PC-3 (cell line): ENCODE measurements at regions not wholly inside any gene's neighbourhood (a gene's known extent, or its start where the extent isn't known, plus 50 kb on each side); places are given as distances from the start of the nearest gene placed in this dataset.

Source experiments
- ATAC-seq: fragments of 200-7000 bp; cut with Tn5 transposase; 2 replicates; pipeline ENCODE4 v1.9.1; 2020; ENCODE audit warnings: mild to moderate bottlenecking, moderate library complexity
- BruUV-seq: library from RNA; stranded (reverse); fragments of 400-500 nt; replicated peaks from 2 replicates; lab custom pipeline; 2021; lab: Mats Ljungman, UMichigan
- CTCF ChIA-PET: fragments of 300-600 bp; sonication (Branson Sonifier 250); formaldehyde crosslinking; loops from one replicate; lab custom pipeline; 2022; ENCODE audit warnings: antibody characterized with exemption; lab: Charles Lee
- POLR2A ChIA-PET: fragments of 300-600 bp; sonication (Branson Sonifier 250); formaldehyde crosslinking; loops from one replicate; lab custom pipeline; 2022; ENCODE audit warnings: antibody characterized with exemption; ENCODE audit not compliant: unreplicated experiment; lab: Charles Lee
- DNase-seq: peaks from one replicate; pipeline ENCODE4 v3.0.0-alpha.2; 2015
- H2AFZ ChIP-seq: fragments of 300-600 bp; sonication (generic); 2 replicates; pipeline ENCODE4 v1.6.0; 2016; ENCODE audit warnings: antibody characterized with exemption, low read length
- H3F3A ChIP-seq: fragments of 300-600 bp; sonication (generic); one replicate; pipeline ENCODE4 v1.6.0; 2017; ENCODE audit warnings: antibody characterized with exemption, low read length, control low read depth, mild to moderate bottlenecking; ENCODE audit not compliant: unreplicated experiment
- H3K27ac ChIP-seq: fragments of 300-600 bp; sonication (generic); 2 replicates; pipeline ENCODE4 v1.5.1; 2016; ENCODE audit warnings: mild to moderate bottlenecking, low read length
- H3K27me3 ChIP-seq: fragments of 300-600 bp; sonication (generic); 2 replicates; pipeline ENCODE4 v1.6.1; 2016; ENCODE audit warnings: low read length, mixed read lengths
- H3K36me3 ChIP-seq: fragments of 300-600 bp; sonication (generic); 2 replicates; pipeline ENCODE4 v1.6.1; 2016; ENCODE audit warnings: low read depth, mixed run types, low read length, mixed read lengths
- H3K4me1 ChIP-seq: fragments of 300-600 bp; sonication (generic); 2 replicates; pipeline ENCODE4 v1.5.1; 2016; ENCODE audit warnings: low read length; ENCODE audit not compliant: insufficient read depth
- H3K4me2 ChIP-seq: fragments of 300-600 bp; sonication (generic); 2 replicates; pipeline ENCODE4 v1.6.0; 2016; ENCODE audit warnings: low read length
- H3K4me3 ChIP-seq: fragments of 300-600 bp; sonication (generic); 2 replicates; pipeline ENCODE4 v1.5.1; 2016; ENCODE audit warnings: mild to moderate bottlenecking, low read length, mixed read lengths
- H3K79me2 ChIP-seq: fragments of 300-600 bp; sonication (generic); 2 replicates; pipeline ENCODE4 v1.6.1; 2017; ENCODE audit warnings: low read length, mixed read lengths
- H3K9ac ChIP-seq: fragments of 300-600 bp; sonication (generic); 2 replicates; pipeline ENCODE4 v1.6.0; 2016; ENCODE audit warnings: mild to moderate bottlenecking, low read length
- H3K9me2 ChIP-seq: fragments of 300-600 bp; sonication (generic); replicated peaks from 2 replicates; pipeline ENCODE4 v1.6.1; 2016; ENCODE audit warnings: mixed run types, low read length, mixed read lengths
- H3K9me3 ChIP-seq: fragments of 300-600 bp; sonication (generic); 2 replicates; pipeline ENCODE4 v1.6.1; 2016; ENCODE audit warnings: low read length, mixed read lengths
- H4K20me1 ChIP-seq: fragments of 300-600 bp; sonication (generic); 2 replicates; pipeline ENCODE4 v1.6.1; 2016; ENCODE audit warnings: low read length, mixed read lengths
- CTCF ChIP-seq: fragments of 300-600 bp; sonication (generic); conservative IDR thresholded peaks from 2 replicates; pipeline ENCODE4 v1.5.1; 2017; ENCODE audit warnings: antibody characterized with exemption, low read depth, mild to moderate bottlenecking, low read length
- EZH2 ChIP-seq: fragments of 300-600 bp; sonication (generic); IDR thresholded peaks from one replicate; pipeline ENCODE4 v1.6.1; 2017; ENCODE audit warnings: antibody characterized with exemption, mild to moderate bottlenecking, low read length; ENCODE audit not compliant: unreplicated experiment
- EZH2phosphoT487 ChIP-seq: fragments of 300-600 bp; sonication (generic); IDR thresholded peaks from 2 replicates; pipeline ENCODE4 v1.6.1; 2018; ENCODE audit warnings: mild to moderate bottlenecking, antibody characterized with exemption, low read length, borderline replicate concordance
- intact Hi-C: fragments of 100-400 bp; cut with micrococcal nuclease; formaldehyde crosslinking; loops from 2 replicates; pipeline ENCODE4 v1.9.0; 2023

GRCh38 chr5:3904584-3904983 lies 309.0 kb downstream of the IRX1 start:
- POLR2A ChIA-PET, result no interaction called here
- H3K36me3 ChIP-seq, result no peaks in the 10 kb centered on the region
- TF ChIP-seq EZH2 (no peak), EZH2phosphoT487 (no peak), CTCF (no peak)

GRCh38 chr5:3905031-3905430 lies 309.4 kb downstream of the IRX1 start:
- TF ChIP-seq EZH2phosphoT487 (no peak), CTCF (no peak), EZH2 (no peak)
- Histone ChIP-seq H3K4me2 (no peak overlapping the region), H3K79me2 (no peaks in the 10 kb centered on the region), H3K9ac (no peak overlapping the region), H2AFZ (no peak overlapping the region), H3K27me3 (no peaks in the 10 kb centered on the region), H4K20me1 (no peaks in the 10 kb centered on the region), H3K27ac (no peak overlapping the region), H3K36me3 (no peaks in the 10 kb centered on the region), H3K9me3 (peaks cover 9% of the 10 kb centered on the region; the same call in 1 of the 2 replicates), H3K9me2 (no peaks in the 10 kb centered on the region), H3K4me3 (no peak overlapping the region), H3K4me1 (no peaks in the 10 kb centered on the region), H3F3A (no peaks in the 10 kb centered on the region)
- ATAC-seq (no peak), DNase-seq (no peak)
- intact Hi-C loops, result no loop called here
- BruUV-seq, result no TSS peak
- ChIA-PET CTCF (no interaction called here), POLR2A (no interaction called here)

More at GRCh38 chr5:3904584-3904983, 309.0 kb downstream of the IRX1 start:
- Histone ChIP-seq H3K9me2 (no peaks in the 10 kb centered on the region), H3K4me1 (no peaks in the 10 kb centered on the region), H3K9ac (no peak overlapping the region), H3K4me3 (no peak overlapping the region), H3K4me2 (no peak overlapping the region), H3K79me2 (no peaks in the 10 kb centered on the region), H3K27ac (no peak overlapping the region), H3F3A (no peaks in the 10 kb centered on the region), H3K9me3 (peaks cover 9% of the 10 kb centered on the region; the same call in 1 of the 2 replicates), H3K27me3 (no peaks in the 10 kb centered on the region), H4K20me1 (no peaks in the 10 kb centered on the region), H2AFZ (no peak overlapping the region)
- BruUV-seq, result no TSS peak
- no peak for DNase-seq
- CTCF ChIA-PET, result no interaction called here
- no peak for ATAC-seq
- intact Hi-C loops, result no loop called here

DNA sequence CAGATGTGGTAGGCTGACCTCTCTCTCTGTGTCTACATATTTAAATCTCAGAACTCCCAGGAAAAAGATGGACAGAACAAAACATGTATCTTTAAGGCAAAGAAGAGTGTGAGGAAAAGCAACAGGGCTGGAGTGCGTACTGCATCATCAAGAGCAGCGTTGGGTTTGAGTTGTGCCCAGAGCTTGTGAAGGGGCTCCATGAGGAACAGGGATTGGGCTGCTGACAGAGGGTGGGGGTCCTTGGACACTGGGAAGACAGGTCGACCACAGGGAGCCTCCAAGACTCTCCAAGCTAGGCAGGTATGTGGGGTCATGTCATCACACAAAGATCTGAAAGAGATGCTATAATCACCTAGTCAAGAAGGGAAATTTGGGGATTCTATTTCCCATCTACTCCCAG lies 309.9 kb downstream of the IRX1 start:
- Histone ChIP-seq H4K20me1 (no peaks in the 10 kb centered on the region), H2AFZ (no peak overlapping the region), H3K79me2 (no peaks in the 10 kb centered on the region), H3F3A (no peaks in the 10 kb centered on the region), H3K4me3 (no peak overlapping the region), H3K36me3 (no peaks in the 10 kb centered on the region), H3K9me3 (peaks cover 9% of the 10 kb centered on the region; the same call in 1 of the 2 replicates), H3K9ac (no peak overlapping the region), H3K9me2 (no peaks in the 10 kb centered on the region), H3K4me2 (no peak overlapping the region), H3K4me1 (no peaks in the 10 kb centered on the region), H3K27me3 (no peaks in the 10 kb centered on the region), H3K27ac (no peak overlapping the region)
- no peak for DNase-seq
- TF ChIP-seq CTCF (no peak), EZH2phosphoT487 (no peak), EZH2 (no peak)
- POLR2A ChIA-PET, result no interaction called here
- intact Hi-C loops, result no loop called here
- CTCF ChIA-PET, result no interaction called here
- BruUV-seq, result no TSS peak
- ATAC-seq, result no peak
